ENCODE measurements at regions not wholly inside any gene's neighbourhood (a gene's known extent, or its start where the extent isn't known, plus 50 kb on each side); places are given as distances from the start of the nearest gene placed in this dataset.

DNA sequence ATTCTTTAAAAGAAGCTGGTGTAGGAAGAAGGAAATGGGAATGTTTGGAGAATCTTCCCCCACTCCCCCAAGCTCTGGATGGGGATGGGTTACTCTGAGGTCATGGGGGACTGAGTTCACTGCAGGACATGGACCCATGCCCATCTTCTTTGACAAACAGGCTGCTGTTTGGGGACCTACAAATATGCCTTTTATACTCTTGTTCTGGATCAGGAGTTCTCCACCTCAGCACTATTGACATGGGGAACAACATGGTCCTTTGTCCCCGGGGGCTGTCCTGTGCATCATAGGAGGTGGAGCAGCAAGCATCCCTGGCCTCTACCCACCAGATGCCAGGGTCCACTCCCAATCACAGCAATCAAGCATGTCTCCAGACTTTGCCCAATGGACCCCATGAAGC, 365.8 kb upstream of the C1orf174 start:
- TF ChIP-seq, protein P1, sequence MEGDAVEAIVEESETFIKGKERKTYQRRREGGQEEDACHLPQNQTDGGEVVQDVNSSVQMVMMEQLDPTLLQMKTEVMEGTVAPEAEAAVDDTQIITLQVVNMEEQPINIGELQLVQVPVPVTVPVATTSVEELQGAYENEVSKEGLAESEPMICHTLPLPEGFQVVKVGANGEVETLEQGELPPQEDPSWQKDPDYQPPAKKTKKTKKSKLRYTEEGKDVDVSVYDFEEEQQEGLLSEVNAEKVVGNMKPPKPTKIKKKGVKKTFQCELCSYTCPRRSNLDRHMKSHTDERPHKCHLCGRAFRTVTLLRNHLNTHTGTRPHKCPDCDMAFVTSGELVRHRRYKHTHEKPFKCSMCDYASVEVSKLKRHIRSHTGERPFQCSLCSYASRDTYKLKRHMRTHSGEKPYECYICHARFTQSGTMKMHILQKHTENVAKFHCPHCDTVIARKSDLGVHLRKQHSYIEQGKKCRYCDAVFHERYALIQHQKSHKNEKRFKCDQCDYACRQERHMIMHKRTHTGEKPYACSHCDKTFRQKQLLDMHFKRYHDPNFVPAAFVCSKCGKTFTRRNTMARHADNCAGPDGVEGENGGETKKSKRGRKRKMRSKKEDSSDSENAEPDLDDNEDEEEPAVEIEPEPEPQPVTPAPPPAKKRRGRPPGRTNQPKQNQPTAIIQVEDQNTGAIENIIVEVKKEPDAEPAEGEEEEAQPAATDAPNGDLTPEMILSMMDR (IDR thresholded peaks at IDR 0.05; ENCODE audit: insufficient read depth, low read length, poor library complexity, severe bottlenecking): no peak
- no peak for TF ChIP-seq EZH2phosphoT487 (conservative IDR thresholded peaks at IDR 0.05; ENCODE audit: low read length)
